Epithelial cell of esophagus (primary cell): ENCODE measurements at regions not wholly inside any gene's neighbourhood (a gene's known extent, or its start where the extent isn't known, plus 50 kb on each side); places are given as distances from the start of the nearest gene placed in this dataset.

Experiments
- DNase-seq: peaks from one replicate; pipeline ENCODE4 v3.0.0; 2010; ENCODE audit warnings: low read depth
- H3K4me3 ChIP-seq: 2 replicates; pipeline ENCODE4 v1.5.1; 2011; ENCODE audit warnings: mild to moderate bottlenecking, low read length, control low read depth
- TF ChIP-seq, protein P1 (sequence below): IDR thresholded peaks from 2 replicates; pipeline ENCODE4 v1.5.1; 2011; ENCODE audit warnings: low read depth, mild to moderate bottlenecking, low read length, control low read depth, inconsistent platforms; ENCODE audit not compliant: insufficient read depth; ENCODE audit errors: missing control alignments

DNA sequence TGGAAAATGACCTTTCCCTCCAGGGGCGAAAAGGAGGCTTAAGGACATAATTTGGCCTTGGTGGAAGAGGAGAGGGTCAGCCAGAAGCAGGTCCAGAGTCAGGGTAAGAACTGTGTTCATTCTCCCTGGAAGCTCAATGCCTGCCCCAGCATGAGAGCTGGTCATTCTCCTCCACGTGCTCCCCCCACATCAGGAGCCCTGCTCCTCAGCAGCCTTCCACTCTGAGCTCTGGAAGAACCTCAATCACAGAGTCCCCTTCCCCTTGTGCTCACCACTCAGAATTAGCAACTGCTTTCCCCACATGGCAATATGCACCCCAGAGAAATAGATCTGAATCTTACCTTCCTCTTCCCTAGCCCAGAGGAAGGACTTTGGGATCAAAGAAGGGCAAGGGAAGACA, 115.4 kb downstream of the TMEM200C start:
- DNase-seq, result no peak
- TF ChIP-seq, protein P1, sequence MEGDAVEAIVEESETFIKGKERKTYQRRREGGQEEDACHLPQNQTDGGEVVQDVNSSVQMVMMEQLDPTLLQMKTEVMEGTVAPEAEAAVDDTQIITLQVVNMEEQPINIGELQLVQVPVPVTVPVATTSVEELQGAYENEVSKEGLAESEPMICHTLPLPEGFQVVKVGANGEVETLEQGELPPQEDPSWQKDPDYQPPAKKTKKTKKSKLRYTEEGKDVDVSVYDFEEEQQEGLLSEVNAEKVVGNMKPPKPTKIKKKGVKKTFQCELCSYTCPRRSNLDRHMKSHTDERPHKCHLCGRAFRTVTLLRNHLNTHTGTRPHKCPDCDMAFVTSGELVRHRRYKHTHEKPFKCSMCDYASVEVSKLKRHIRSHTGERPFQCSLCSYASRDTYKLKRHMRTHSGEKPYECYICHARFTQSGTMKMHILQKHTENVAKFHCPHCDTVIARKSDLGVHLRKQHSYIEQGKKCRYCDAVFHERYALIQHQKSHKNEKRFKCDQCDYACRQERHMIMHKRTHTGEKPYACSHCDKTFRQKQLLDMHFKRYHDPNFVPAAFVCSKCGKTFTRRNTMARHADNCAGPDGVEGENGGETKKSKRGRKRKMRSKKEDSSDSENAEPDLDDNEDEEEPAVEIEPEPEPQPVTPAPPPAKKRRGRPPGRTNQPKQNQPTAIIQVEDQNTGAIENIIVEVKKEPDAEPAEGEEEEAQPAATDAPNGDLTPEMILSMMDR, result no peak
- H3K4me3 ChIP-seq, result no peak overlapping the region

DNA sequence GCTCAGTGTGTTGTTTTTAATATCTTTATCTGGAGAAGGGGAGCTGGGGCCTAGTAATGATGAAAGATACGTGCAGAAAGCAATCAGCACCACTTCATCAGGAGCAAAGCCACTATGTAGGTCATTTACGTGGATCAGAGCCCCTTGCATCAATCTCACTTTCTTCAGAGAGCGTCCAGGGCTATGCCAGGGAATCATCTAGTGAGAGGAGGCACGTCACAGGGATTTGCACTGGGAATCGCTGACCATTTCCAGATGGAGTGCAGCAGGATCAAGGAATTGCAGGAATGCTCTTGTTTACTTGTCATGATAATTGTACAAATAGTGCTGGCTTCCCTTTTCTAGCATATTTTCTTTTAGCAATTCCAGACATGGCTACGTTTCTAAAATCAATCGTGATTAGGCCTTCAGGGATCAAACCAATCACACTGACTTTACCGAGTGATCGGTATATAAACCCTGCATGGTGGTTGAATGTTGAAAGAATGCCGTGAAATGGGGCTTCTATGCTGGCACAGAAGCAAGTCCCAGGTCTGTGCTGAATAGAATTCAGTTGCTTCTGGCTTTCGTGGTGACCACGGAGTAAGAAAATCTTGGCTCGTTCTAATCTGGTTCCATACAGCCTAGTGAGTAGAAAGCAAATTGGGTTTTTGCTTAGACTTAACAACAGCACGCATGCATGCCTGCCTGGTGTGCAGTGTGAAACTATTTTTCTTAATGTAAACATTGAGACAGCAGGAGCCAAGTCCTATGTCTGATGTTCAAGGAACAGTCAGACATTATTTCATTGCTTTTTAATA, 122.8 kb downstream of the TMEM200C start:
- no peak overlapping the region for H3K4me3 ChIP-seq
- DNase-seq, result no peak

DNA sequence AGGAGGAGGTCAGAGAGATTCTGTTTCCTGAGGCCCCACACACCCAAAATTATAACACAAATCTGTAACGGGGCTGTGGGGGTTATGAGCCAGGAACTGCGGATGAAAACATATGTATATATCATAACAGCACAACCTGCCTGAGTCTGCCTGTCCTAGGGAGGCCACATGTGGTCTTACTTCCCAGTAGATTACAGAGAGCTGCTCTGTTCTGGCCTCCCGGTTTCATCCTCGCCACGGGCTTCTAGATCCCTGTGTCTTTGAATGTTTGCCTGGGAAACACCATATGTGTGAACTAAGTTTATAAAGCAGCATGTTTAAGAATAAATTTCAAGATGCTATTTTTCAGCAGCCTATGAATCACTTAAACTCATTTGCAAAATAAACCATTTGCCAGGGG, 124.0 kb downstream of the TMEM200C start:
- no peak for DNase-seq
- TF ChIP-seq, protein P1, result no peak
- no peak overlapping the region for H3K4me3 ChIP-seq

More for the DNA sequence above, 122.8 kb downstream of the TMEM200C start:
- TF ChIP-seq, protein P1, result no peak

DNA sequence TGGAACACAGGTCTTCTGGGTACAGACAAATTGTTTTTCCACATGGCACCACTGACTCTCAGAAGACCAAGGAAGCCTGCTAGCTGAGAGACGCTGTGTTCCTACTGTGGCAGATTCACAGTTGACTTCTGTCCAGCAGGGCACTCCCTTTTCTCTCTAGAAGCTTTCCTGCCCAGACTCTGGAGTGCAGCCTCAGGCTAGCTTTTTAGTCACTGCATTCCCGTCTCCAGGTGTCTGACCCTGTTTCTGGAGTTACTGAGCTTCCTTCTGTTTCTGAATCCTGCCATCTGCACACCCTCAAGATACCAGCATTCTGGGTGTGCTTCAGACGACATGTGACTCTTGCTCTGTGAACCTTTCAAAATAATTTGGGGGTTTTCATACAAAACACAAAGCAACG, 125.1 kb downstream of the TMEM200C start:
- TF ChIP-seq, protein P1, result no peak
- H3K4me3 ChIP-seq, result no peak overlapping the region
- no peak for DNase-seq

DNA sequence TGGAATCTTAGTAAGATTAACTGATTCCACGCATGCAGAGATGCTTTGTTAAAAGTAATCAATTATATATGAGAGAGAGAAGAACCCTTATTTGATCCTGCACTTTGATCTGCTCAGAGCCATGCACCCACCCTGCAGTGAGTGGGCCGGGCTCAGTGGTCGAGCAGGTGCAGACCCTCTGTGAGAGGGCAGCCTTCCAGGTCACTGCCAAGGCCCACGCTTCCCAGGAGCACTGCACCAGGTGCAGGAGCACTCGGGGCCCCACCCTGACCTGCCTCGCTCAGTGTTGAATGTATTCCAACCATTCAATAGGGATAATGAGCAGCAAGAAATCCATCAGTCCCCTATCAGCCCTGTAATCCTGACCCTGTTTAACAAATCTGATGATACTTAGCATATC, 126.9 kb downstream of the TMEM200C start:
- DNase-seq, result no peak
- TF ChIP-seq, protein P1, result no peak
- no peak overlapping the region for H3K4me3 ChIP-seq

DNA sequence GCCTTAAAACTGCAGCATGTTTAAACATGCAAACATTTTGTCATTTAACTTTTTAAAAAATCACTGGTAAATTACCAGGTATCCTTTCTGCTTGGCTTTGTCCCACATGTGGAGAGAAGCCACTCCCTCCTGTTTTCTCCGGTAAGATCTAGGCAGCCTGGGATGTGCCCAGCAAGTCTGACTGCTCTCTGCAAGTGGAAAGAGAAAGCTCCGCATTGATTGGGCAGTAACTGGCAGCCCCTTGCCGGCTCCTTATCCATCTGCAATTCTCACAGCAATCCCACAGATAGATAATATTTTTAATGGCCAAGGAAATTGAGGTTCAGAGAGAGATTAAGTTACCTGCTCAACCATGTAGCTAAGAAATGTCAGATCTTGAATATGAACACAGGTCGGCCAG, 136.1 kb downstream of the TMEM200C start:
- TF ChIP-seq, protein P1, result no peak
- no peak for DNase-seq
- no peak overlapping the region for H3K4me3 ChIP-seq

DNA sequence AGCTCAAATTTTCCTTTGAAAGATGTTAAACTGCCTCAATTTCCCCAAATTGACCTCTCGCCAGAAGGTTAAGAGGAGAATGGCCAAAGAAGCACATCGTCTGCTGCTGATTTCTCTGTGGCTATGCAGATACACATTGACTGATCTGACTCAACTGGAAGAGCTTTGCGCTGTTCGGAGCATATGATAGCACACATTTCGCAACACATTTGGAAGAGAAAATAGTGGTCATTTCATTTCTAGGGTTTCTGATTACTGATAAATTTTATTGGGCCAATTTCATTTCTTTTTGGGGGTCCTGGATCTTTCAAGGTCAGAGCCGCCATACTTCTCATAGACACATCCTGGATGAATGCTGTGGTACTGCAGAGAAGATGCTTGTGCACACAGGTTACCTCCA, 138.5 kb downstream of the TMEM200C start:
- TF ChIP-seq, protein P1, result no peak
- no peak for DNase-seq
- H3K4me3 ChIP-seq, result no peak overlapping the region
